ENCODE measurements at regions not wholly inside any gene's neighbourhood (a gene's known extent, or its start where the extent isn't known, plus 50 kb on each side); places are given as distances from the start of the nearest gene placed in this dataset.

- Mint-ChIP-seq H3K27me3 (peaks cover 0 to 1% of the 10 kb centered on the region in 2 donors), H3K27ac (no peak overlapping the region), H3K36me3 (no peaks in the 10 kb centered on the region), H3K4me3 (no peak overlapping the region), H3K9me3 (peaks cover 0 to 8% (median 2%) of the 10 kb centered on the region in 8 donors), H3K4me1 (peaks cover 0 to 4% (median 3%) of the 10 kb centered on the region in 4 donors)
- no peak overlapping the region for H3K4me3 ChIP-seq (ENCODE audit: low read length in 2 of 2)
- no peak for DNase-seq
- ChIA-PET POLR2A (ENCODE audit: partially characterized antibody) (no interaction called here), CTCF (ENCODE audit: partially characterized antibody) (no interaction called here)
- intact Hi-C loops (cut with micrococcal nuclease) = no loop called here
- H3K27me3 ChIP-seq (ENCODE audit: insufficient read depth, low read length) = no peaks in the 10 kb centered on the region
- H3K9me3 ChIP-seq (ENCODE audit: control insufficient read depth in 1 of 2, low read length in 2 of 2) = no peaks in the 10 kb centered on the region
- H3K4me1 ChIP-seq (ENCODE audit: insufficient read depth, low read length) = no peaks in the 10 kb centered on the region
- no peak overlapping the region for H3K27ac ChIP-seq (ENCODE audit: low read depth, low read length)
- H3K36me3 ChIP-seq (ENCODE audit: insufficient read depth, low read length) = no peaks in the 10 kb centered on the region
These were observed 238.9 kb downstream of the PRL start for GRCh38 chr6:22057962-22058361.

GRCh38 chr6:22059126-22059525 is 237.7 kb downstream of the PRL start:
- H3K4me3 ChIP-seq (ENCODE audit: low read length in 2 of 2) = no peak overlapping the region
- Mint-ChIP-seq H3K36me3 (no peaks in the 10 kb centered on the region), H3K4me3 (no peak overlapping the region), H3K27ac (no peak overlapping the region), H3K9me3 (peaks cover 0 to 8% (median 2%) of the 10 kb centered on the region in 8 donors), H3K4me1 (peaks cover 0 to 8% (median 4%) of the 10 kb centered on the region in 4 donors), H3K27me3 (peaks cover 0 to 1% of the 10 kb centered on the region in 2 donors)
- POLR2A ChIA-PET (ENCODE audit: partially characterized antibody) = no interaction called here
- intact Hi-C loops (cut with micrococcal nuclease) = no loop called here
- H3K36me3 ChIP-seq (ENCODE audit: insufficient read depth, low read length) = no peaks in the 10 kb centered on the region
- H3K9me3 ChIP-seq (ENCODE audit: control insufficient read depth in 1 of 2, low read length in 2 of 2) = no peaks in the 10 kb centered on the region
- CTCF ChIA-PET (ENCODE audit: partially characterized antibody) = interaction anchor here (1.0 kb wide), 1 partner anchor 9 kb away, joined by 3 read pairs; no protein-coding TSS in a partner anchor
- H3K27me3 ChIP-seq (ENCODE audit: insufficient read depth, low read length) = no peaks in the 10 kb centered on the region
- no peak overlapping the region for H3K27ac ChIP-seq (ENCODE audit: low read depth, low read length)
- no peaks in the 10 kb centered on the region for H3K4me1 ChIP-seq (ENCODE audit: insufficient read depth, low read length)
- no peak for DNase-seq

- Histone ChIP-seq H3K27ac (ENCODE audit: low read depth, low read length) (no peak overlapping the region), H3K4me3 (ENCODE audit: low read length in 2 of 2) (no peak overlapping the region), H3K4me1 (ENCODE audit: insufficient read depth, low read length) (no peaks in the 10 kb centered on the region), H3K27me3 (ENCODE audit: insufficient read depth, low read length) (no peaks in the 10 kb centered on the region), H3K9me3 (ENCODE audit: control insufficient read depth in 1 of 2, low read length in 2 of 2) (no peaks in the 10 kb centered on the region), H3K36me3 (ENCODE audit: insufficient read depth, low read length) (no peaks in the 10 kb centered on the region)
- peaks cover 0 to 8% (median 1%) of the 10 kb centered on the region in 8 donors for H3K9me3 Mint-ChIP-seq
- no peak for DNase-seq
- H3K4me1 Mint-ChIP-seq = peaks cover 0 to 8% (median 4%) of the 10 kb centered on the region in 4 donors
- intact Hi-C loops (cut with micrococcal nuclease) = no loop called here
- ChIA-PET CTCF (ENCODE audit: partially characterized antibody) (no interaction called here), POLR2A (ENCODE audit: partially characterized antibody) (no interaction called here)
- H3K27me3 Mint-ChIP-seq = peaks cover 0 to 1% of the 10 kb centered on the region in 2 donors
- H3K27ac Mint-ChIP-seq = no peak overlapping the region
- H3K36me3 Mint-ChIP-seq = no peaks in the 10 kb centered on the region
- H3K4me3 Mint-ChIP-seq = no peak overlapping the region
These were observed 236.9 kb downstream of the PRL start for GRCh38 chr6:22059946-22060345.

- Histone ChIP-seq H3K4me3 (ENCODE audit: low read length in 2 of 2) (no peak overlapping the region), H3K27me3 (ENCODE audit: insufficient read depth, low read length) (no peaks in the 10 kb centered on the region), H3K27ac (ENCODE audit: low read depth, low read length) (no peak overlapping the region), H3K9me3 (ENCODE audit: control insufficient read depth in 1 of 2, low read length in 2 of 2) (no peaks in the 10 kb centered on the region), H3K36me3 (ENCODE audit: insufficient read depth, low read length) (no peaks in the 10 kb centered on the region), H3K4me1 (ENCODE audit: insufficient read depth, low read length) (no peaks in the 10 kb centered on the region)
- peak overlapping the region in 3 of 8 donors; percentile 8 to 64 (median 44) for H3K4me3 Mint-ChIP-seq
- peaks cover 0 to 1% of the 10 kb centered on the region in 2 donors for H3K27me3 Mint-ChIP-seq
- peak overlapping the region in 1 of 7 donors; percentile 56 for H3K27ac Mint-ChIP-seq
- peak in 4 of 5 donors; percentile 2 to 30 (median 8) for DNase-seq
- ChIA-PET CTCF (ENCODE audit: partially characterized antibody) (no interaction called here), POLR2A (ENCODE audit: partially characterized antibody) (no interaction called here)
- H3K4me1 Mint-ChIP-seq = peaks cover 0 to 8% (median 4%) of the 10 kb centered on the region in 4 donors
- H3K36me3 Mint-ChIP-seq = no peaks in the 10 kb centered on the region
- intact Hi-C loops (cut with micrococcal nuclease) = no loop called here
- peaks cover 0 to 8% (median 3%) of the 10 kb centered on the region in 8 donors for H3K9me3 Mint-ChIP-seq
These were observed 233.9 kb downstream of the PRL start for GRCh38 chr6:22062807-22063408.

GRCh38 chr6:22064558-22064957 is 232.3 kb downstream of the PRL start:
- intact Hi-C loops (cut with micrococcal nuclease) = no loop called here
- POLR2A ChIA-PET (ENCODE audit: partially characterized antibody) = no interaction called here
- no peak overlapping the region for H3K4me3 Mint-ChIP-seq

GRCh38 chr6:22067122-22067521 is 229.7 kb downstream of the PRL start:
- H3K4me3 ChIP-seq (ENCODE audit: low read length in 2 of 2) = no peak overlapping the region
- intact Hi-C loops (cut with micrococcal nuclease) = no loop called here
- ChIA-PET CTCF (ENCODE audit: partially characterized antibody) (interaction anchor here (1.3 kb wide), 1 partner anchor 8 kb away, joined by 3 read pairs; no protein-coding TSS in a partner anchor), POLR2A (ENCODE audit: partially characterized antibody) (no interaction called here)
- H3K36me3 Mint-ChIP-seq = no peaks in the 10 kb centered on the region
- H3K36me3 ChIP-seq (ENCODE audit: insufficient read depth, low read length) = no peaks in the 10 kb centered on the region
- H3K4me3 Mint-ChIP-seq = no peak overlapping the region
- no peak for DNase-seq
- H3K9me3 ChIP-seq (ENCODE audit: control insufficient read depth in 1 of 2, low read length in 2 of 2) = no peaks in the 10 kb centered on the region
- H3K27ac ChIP-seq (ENCODE audit: low read depth, low read length) = no peak overlapping the region
- no peaks in the 10 kb centered on the region for H3K27me3 Mint-ChIP-seq
- no peaks in the 10 kb centered on the region for H3K27me3 ChIP-seq (ENCODE audit: insufficient read depth, low read length)
- no peaks in the 10 kb centered on the region for H3K4me1 ChIP-seq (ENCODE audit: insufficient read depth, low read length)
- no peak overlapping the region for H3K27ac Mint-ChIP-seq
- peaks cover 0 to 8% (median 4%) of the 10 kb centered on the region in 4 donors for H3K4me1 Mint-ChIP-seq
- peaks cover 0 to 4% (median 0%) of the 10 kb centered on the region in 8 donors for H3K9me3 Mint-ChIP-seq

More at GRCh38 chr6:22064558-22064957, 232.3 kb downstream of the PRL start:
- H3K36me3 ChIP-seq (ENCODE audit: insufficient read depth, low read length) = no peaks in the 10 kb centered on the region
- DNase-seq = no peak
- H3K27ac Mint-ChIP-seq = no peak overlapping the region
- CTCF ChIA-PET (ENCODE audit: partially characterized antibody) = no interaction called here
- no peaks in the 10 kb centered on the region for H3K4me1 ChIP-seq (ENCODE audit: insufficient read depth, low read length)
- H3K4me1 Mint-ChIP-seq = peaks cover 0 to 8% (median 4%) of the 10 kb centered on the region in 4 donors
- peaks cover 0 to 1% of the 10 kb centered on the region in 2 donors for H3K27me3 Mint-ChIP-seq
- H3K4me3 ChIP-seq (ENCODE audit: low read length in 2 of 2) = no peak overlapping the region
- H3K9me3 Mint-ChIP-seq = peaks cover 0 to 4% (median 3%) of the 10 kb centered on the region in 8 donors
- H3K27me3 ChIP-seq (ENCODE audit: insufficient read depth, low read length) = no peaks in the 10 kb centered on the region
- H3K27ac ChIP-seq (ENCODE audit: low read depth, low read length) = no peak overlapping the region
- H3K36me3 Mint-ChIP-seq = no peaks in the 10 kb centered on the region
- H3K9me3 ChIP-seq (ENCODE audit: control insufficient read depth in 1 of 2, low read length in 2 of 2) = no peaks in the 10 kb centered on the region

- ChIA-PET POLR2A (ENCODE audit: partially characterized antibody) (no interaction called here), CTCF (ENCODE audit: partially characterized antibody) (interaction anchor here (1.3 kb wide), 1 partner anchor 9 kb away, joined by 3 read pairs; no protein-coding TSS in a partner anchor)
- no peaks in the 10 kb centered on the region for H3K27me3 Mint-ChIP-seq
- no peak overlapping the region for H3K27ac Mint-ChIP-seq
- Histone ChIP-seq H3K4me1 (ENCODE audit: insufficient read depth, low read length) (no peaks in the 10 kb centered on the region), H3K9me3 (ENCODE audit: control insufficient read depth in 1 of 2, low read length in 2 of 2) (no peaks in the 10 kb centered on the region), H3K27me3 (ENCODE audit: insufficient read depth, low read length) (no peaks in the 10 kb centered on the region), H3K4me3 (ENCODE audit: low read length in 2 of 2) (no peak overlapping the region), H3K27ac (ENCODE audit: low read depth, low read length) (no peak overlapping the region), H3K36me3 (ENCODE audit: insufficient read depth, low read length) (no peaks in the 10 kb centered on the region)
- no peaks in the 10 kb centered on the region for H3K36me3 Mint-ChIP-seq
- DNase-seq = no peak
- intact Hi-C loops (cut with micrococcal nuclease) = no loop called here
- H3K4me3 Mint-ChIP-seq = no peak overlapping the region
- H3K9me3 Mint-ChIP-seq = peaks cover 0 to 4% (median 0%) of the 10 kb centered on the region in 8 donors
- peaks cover 0 to 7% (median 3%) of the 10 kb centered on the region in 4 donors for H3K4me1 Mint-ChIP-seq
These were observed 229.2 kb downstream of the PRL start for GRCh38 chr6:22067671-22068070.
